Osteocyte (in vitro differentiated cells): ENCODE measurements at regions not wholly inside any gene's neighbourhood (a gene's known extent, or its start where the extent isn't known, plus 50 kb on each side); places are given as distances from the start of the nearest gene placed in this dataset.
A peak's percentile ranks its signal among the peaks of the same experiment; 100 is the strongest.

Experiments
- DNase-seq: peaks from one replicate; pipeline ENCODE4 v3.0.0; 2021; ENCODE audit warnings: mixed read lengths; ENCODE audit not compliant: unreplicated experiment; ENCODE audit errors: extremely low spot score
- H3K27ac Mint-ChIP-seq: one replicate; pipeline ENCODE4 v1.8.0; 2021; ENCODE audit warnings: mild to moderate bottlenecking, mixed read lengths; ENCODE audit not compliant: unreplicated experiment
- H3K27me3 Mint-ChIP-seq: one replicate; pipeline ENCODE4 v1.8.0; 2021; ENCODE audit warnings: mixed read lengths; ENCODE audit not compliant: unreplicated experiment
- H3K36me3 Mint-ChIP-seq: one replicate; pipeline ENCODE4 v1.8.0; 2021; ENCODE audit warnings: mixed read lengths; ENCODE audit not compliant: unreplicated experiment
- H3K4me1 Mint-ChIP-seq: one replicate; pipeline ENCODE4 v1.8.0; 2021; ENCODE audit warnings: mixed read lengths; ENCODE audit not compliant: unreplicated experiment
- H3K4me3 Mint-ChIP-seq: one replicate; pipeline ENCODE4 v1.8.0; 2021; ENCODE audit warnings: mild to moderate bottlenecking, moderate library complexity, mixed read lengths; ENCODE audit not compliant: unreplicated experiment
- H3K9me3 Mint-ChIP-seq: one replicate; pipeline ENCODE4 v1.8.0; 2021; ENCODE audit warnings: mixed read lengths; ENCODE audit not compliant: unreplicated experiment
- CTCF ChIP-seq: fragments of 200-600 bp; sonication (generic); IDR thresholded peaks from 2 replicates; pipeline ENCODE4 v1.5.0; 2021; ENCODE audit warnings: antibody characterized with exemption, mild to moderate bottlenecking, moderate library complexity

- peak overlapping the region; percentile 27 for H3K27ac Mint-ChIP-seq
- no peaks in the 10 kb centered on the region for H3K27me3 Mint-ChIP-seq
- DNase-seq: no peak
- H3K36me3 Mint-ChIP-seq: no peaks in the 10 kb centered on the region
- no peaks in the 10 kb centered on the region for H3K9me3 Mint-ChIP-seq
- no peak overlapping the region for H3K4me3 Mint-ChIP-seq
- TF ChIP-seq CTCF: no peak
- H3K4me1 Mint-ChIP-seq: peaks cover 60% of the 10 kb centered on the region
These were observed 439.4 kb downstream of the SPRY1 start for GRCh38 chr4:123835831-123836590.

- H3K27me3 Mint-ChIP-seq: no peaks in the 10 kb centered on the region
- no peak overlapping the region for H3K4me3 Mint-ChIP-seq
- no peak for TF ChIP-seq CTCF
- H3K36me3 Mint-ChIP-seq: no peaks in the 10 kb centered on the region
- peaks cover 51% of the 10 kb centered on the region for H3K4me1 Mint-ChIP-seq
- no peaks in the 10 kb centered on the region for H3K9me3 Mint-ChIP-seq
- DNase-seq: no peak
- H3K27ac Mint-ChIP-seq: peak overlapping the region; percentile 71
These were observed 440.4 kb downstream of the SPRY1 start for GRCh38 chr4:123836851-123837595.

- H3K36me3 Mint-ChIP-seq: peaks cover 3% of the 10 kb centered on the region
- H3K4me1 Mint-ChIP-seq: peaks cover 46% of the 10 kb centered on the region
- DNase-seq: no peak
- H3K9me3 Mint-ChIP-seq: peaks cover 6% of the 10 kb centered on the region
- no peak overlapping the region for H3K27ac Mint-ChIP-seq
- no peak for TF ChIP-seq CTCF
- no peaks in the 10 kb centered on the region for H3K27me3 Mint-ChIP-seq
- H3K4me3 Mint-ChIP-seq: no peak overlapping the region
These were observed 441.9 kb downstream of the SPRY1 start for GRCh38 chr4:123838474-123838873.

GRCh38 chr4:123840197-123840596 lies 443.6 kb downstream of the SPRY1 start:
- no peak overlapping the region for H3K27ac Mint-ChIP-seq
- peaks cover 9% of the 10 kb centered on the region for H3K36me3 Mint-ChIP-seq
- H3K9me3 Mint-ChIP-seq: peaks cover 16% of the 10 kb centered on the region
- TF ChIP-seq CTCF: no peak
- H3K4me3 Mint-ChIP-seq: no peak overlapping the region
- DNase-seq: no peak
- H3K4me1 Mint-ChIP-seq: peaks cover 48% of the 10 kb centered on the region
- H3K27me3 Mint-ChIP-seq: no peaks in the 10 kb centered on the region

- Mint-ChIP-seq H3K27me3 (no peaks in the 10 kb centered on the region), H3K4me3 (no peak overlapping the region), H3K4me1 (peaks cover 40% of the 10 kb centered on the region), H3K27ac (no peak overlapping the region), H3K36me3 (peaks cover 9% of the 10 kb centered on the region), H3K9me3 (peaks cover 16% of the 10 kb centered on the region)
- no peak for DNase-seq
- TF ChIP-seq CTCF: no peak
These were observed 445.0 kb downstream of the SPRY1 start for GRCh38 chr4:123841447-123842121.
